ENCODE measurements at regions not wholly inside any gene's neighbourhood (a gene's known extent, or its start where the extent isn't known, plus 50 kb on each side); places are given as distances from the start of the nearest gene placed in this dataset.

- no peak for DNase-seq
These were observed 190.7 kb downstream of the NEDD1 start for GRCh38 chr12:97097734-97098133.

GRCh38 chr12:97109441-97109840 is 202.4 kb downstream of the NEDD1 start:
- DNase-seq = no peak

GRCh38 chr12:97112136-97112535 is 205.1 kb downstream of the NEDD1 start:
- DNase-seq = no peak

- DNase-seq = no peak
These were observed 211.8 kb downstream of the NEDD1 start for GRCh38 chr12:97118796-97119375.

- no peak for DNase-seq
These were observed 220.0 kb downstream of the NEDD1 start for GRCh38 chr12:97127061-97127460.

- no peak for DNase-seq
These were observed 224.3 kb downstream of the NEDD1 start for GRCh38 chr12:97131220-97131981.

GRCh38 chr12:97132270-97132669 is 225.2 kb downstream of the NEDD1 start:
- no peak for DNase-seq

- DNase-seq = no peak
These were observed 227.4 kb downstream of the NEDD1 start for GRCh38 chr12:97134495-97134894.

GRCh38 chr12:97140355-97140754 is 233.3 kb downstream of the NEDD1 start:
- DNase-seq = no peak

GRCh38 chr12:97142737-97143410 is 235.8 kb downstream of the NEDD1 start:
- no peak for DNase-seq

- peak; percentile 29 for DNase-seq
These were observed 242.0 kb downstream of the NEDD1 start for GRCh38 chr12:97148941-97149559.

GRCh38 chr12:97151481-97151880 is 244.4 kb downstream of the NEDD1 start:
- no peak for DNase-seq

- DNase-seq = no peak
These were observed 252.3 kb downstream of the NEDD1 start for GRCh38 chr12:97159377-97159776.

GRCh38 chr12:97160277-97160676 is 253.2 kb downstream of the NEDD1 start:
- DNase-seq = no peak

- no peak for DNase-seq
These were observed 255.1 kb downstream of the NEDD1 start for GRCh38 chr12:97162173-97162572.

- no peak for DNase-seq
These were observed 257.9 kb downstream of the NEDD1 start for GRCh38 chr12:97164936-97165335.

GRCh38 chr12:97167598-97167997 is 260.5 kb downstream of the NEDD1 start:
- no peak for DNase-seq

- no peak for DNase-seq
These were observed 261.7 kb downstream of the NEDD1 start for GRCh38 chr12:97168804-97169203.

- DNase-seq = no peak
These were observed 263.0 kb downstream of the NEDD1 start for GRCh38 chr12:97169889-97170567.

- no peak for DNase-seq
These were observed 266.8 kb downstream of the NEDD1 start for GRCh38 chr12:97173688-97174410.

- DNase-seq = no peak
These were observed 270.4 kb downstream of the NEDD1 start for GRCh38 chr12:97177481-97177880.

GRCh38 chr12:97181571-97182265 is 274.7 kb downstream of the NEDD1 start:
- DNase-seq = no peak

Data from CD4-positive, alpha-beta T cell treated with Interferon gamma for 1 hour (primary cell).